ENCODE measurements at regions not wholly inside any gene's neighbourhood (a gene's known extent, or its start where the extent isn't known, plus 50 kb on each side); places are given as distances from the start of the nearest gene placed in this dataset.
"Not testable (repeated sequence)": the region's sequence is repeated elsewhere in the genome, so short reads cannot be mapped to it uniquely, and the experiment has no call there.

DNA sequence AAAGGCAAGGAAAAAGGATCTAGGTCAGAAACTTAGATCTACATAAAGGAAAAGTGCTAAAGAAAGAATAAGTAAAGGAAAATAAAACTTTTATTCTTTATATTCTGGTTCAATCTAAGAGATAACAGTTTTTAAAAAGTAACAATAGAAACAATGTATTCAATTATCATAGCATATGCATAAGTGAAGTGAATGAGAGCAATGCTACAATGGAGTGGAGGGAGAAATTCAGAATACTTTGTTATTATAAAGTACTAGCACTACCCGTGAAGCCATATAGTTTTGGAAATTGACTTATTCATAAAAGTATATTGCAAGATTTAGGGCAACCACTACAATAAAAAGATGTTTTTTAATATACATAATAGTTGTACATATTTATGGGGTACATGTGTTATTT is 586.0 kb upstream of the MDGA2 start:
- FAIRE-seq (no peak), DNase-seq (ENCODE audit: insufficient read length, low spot score) (no peak)
- TF ChIP-seq, protein P1, sequence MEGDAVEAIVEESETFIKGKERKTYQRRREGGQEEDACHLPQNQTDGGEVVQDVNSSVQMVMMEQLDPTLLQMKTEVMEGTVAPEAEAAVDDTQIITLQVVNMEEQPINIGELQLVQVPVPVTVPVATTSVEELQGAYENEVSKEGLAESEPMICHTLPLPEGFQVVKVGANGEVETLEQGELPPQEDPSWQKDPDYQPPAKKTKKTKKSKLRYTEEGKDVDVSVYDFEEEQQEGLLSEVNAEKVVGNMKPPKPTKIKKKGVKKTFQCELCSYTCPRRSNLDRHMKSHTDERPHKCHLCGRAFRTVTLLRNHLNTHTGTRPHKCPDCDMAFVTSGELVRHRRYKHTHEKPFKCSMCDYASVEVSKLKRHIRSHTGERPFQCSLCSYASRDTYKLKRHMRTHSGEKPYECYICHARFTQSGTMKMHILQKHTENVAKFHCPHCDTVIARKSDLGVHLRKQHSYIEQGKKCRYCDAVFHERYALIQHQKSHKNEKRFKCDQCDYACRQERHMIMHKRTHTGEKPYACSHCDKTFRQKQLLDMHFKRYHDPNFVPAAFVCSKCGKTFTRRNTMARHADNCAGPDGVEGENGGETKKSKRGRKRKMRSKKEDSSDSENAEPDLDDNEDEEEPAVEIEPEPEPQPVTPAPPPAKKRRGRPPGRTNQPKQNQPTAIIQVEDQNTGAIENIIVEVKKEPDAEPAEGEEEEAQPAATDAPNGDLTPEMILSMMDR (IDR thresholded peaks at IDR 0.05; ENCODE audit: insufficient read depth, missing control alignments), result no peak

GRCh38 chr14:48260394-48261295 is 585.2 kb upstream of the MDGA2 start:
- DNase-seq (ENCODE audit: insufficient read length, low spot score); FAIRE-seq: not testable (repeated sequence)

DNA sequence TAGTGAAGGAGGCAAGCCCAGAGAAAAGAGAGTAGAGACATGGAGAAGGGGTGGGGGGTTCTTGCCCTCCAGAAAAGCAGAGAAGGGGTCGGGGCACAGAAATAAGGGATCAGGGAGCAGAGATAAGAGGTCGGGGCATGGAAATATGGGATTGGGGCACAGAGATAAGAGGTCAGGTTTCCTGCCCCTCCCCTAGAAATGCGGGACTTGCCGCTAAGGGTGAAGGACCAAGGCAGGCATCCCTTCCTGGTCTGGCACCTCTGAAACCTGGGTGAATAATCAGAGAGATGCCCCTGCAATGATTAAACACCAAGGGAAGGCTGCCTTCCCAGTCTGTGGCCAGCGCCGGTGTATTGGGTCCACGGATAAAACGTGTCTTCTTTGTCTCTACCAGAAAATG is 584.5 kb upstream of the MDGA2 start:
- FAIRE-seq; DNase-seq (ENCODE audit: insufficient read length, low spot score): not testable (repeated sequence)

- not testable (repeated sequence) for FAIRE-seq; DNase-seq (ENCODE audit: insufficient read length, low spot score)
These were observed 583.8 kb upstream of the MDGA2 start for GRCh38 chr14:48259232-48259631.

GRCh38 chr14:48258703-48259102 is 583.3 kb upstream of the MDGA2 start:
- DNase-seq (ENCODE audit: insufficient read length, low spot score); FAIRE-seq: not testable (repeated sequence)

GRCh38 chr14:48253020-48253419 is 577.6 kb upstream of the MDGA2 start:
- TF ChIP-seq, protein P1 (IDR thresholded peaks at IDR 0.05; ENCODE audit: insufficient read depth, missing control alignments), result no peak
- no peak for DNase-seq (ENCODE audit: insufficient read length, low spot score)
- no peak for FAIRE-seq

- FAIRE-seq (no peak), DNase-seq (ENCODE audit: insufficient read length, low spot score) (no peak)
These were observed 575.9 kb upstream of the MDGA2 start for GRCh38 chr14:48251290-48251689.

GRCh38 chr14:48250575-48250974 is 575.2 kb upstream of the MDGA2 start:
- TF ChIP-seq, protein P1 (IDR thresholded peaks at IDR 0.05; ENCODE audit: insufficient read depth, missing control alignments), result no peak
- DNase-seq (ENCODE audit: insufficient read length, low spot score) (no peak), FAIRE-seq (no peak)

More at GRCh38 chr14:48251290-48251689, 575.9 kb upstream of the MDGA2 start:
- TF ChIP-seq, protein P1 (IDR thresholded peaks at IDR 0.05; ENCODE audit: insufficient read depth, missing control alignments), result no peak

GRCh38 chr14:48247977-48248376 is 572.6 kb upstream of the MDGA2 start:
- no peak for DNase-seq (ENCODE audit: insufficient read length, low spot score)
- FAIRE-seq, result no peak
- TF ChIP-seq, protein P1 (IDR thresholded peaks at IDR 0.05; ENCODE audit: insufficient read depth, missing control alignments), result no peak
